Muscle of back (tissue), 3 donors: ENCODE measurements at regions not wholly inside any gene's neighbourhood (a gene's known extent, or its start where the extent isn't known, plus 50 kb on each side); places are given as distances from the start of the nearest gene placed in this dataset.

ENCODE experiments used
- DNase-seq, 3 donors: peaks; one replicate each; pipeline versions ENCODE4 v3.0.0 to v3.0.0-alpha.2; 2013

GRCh38 chr4:30783751-30784150 is 63.6 kb downstream of the PCDH7 start:
- DNase-seq = no peak

GRCh38 chr4:30789219-30789671 is 69.1 kb downstream of the PCDH7 start:
- DNase-seq = no peak

- DNase-seq = no peak
These were observed 70.0 kb downstream of the PCDH7 start for GRCh38 chr4:30790123-30790522.

GRCh38 chr4:30790998-30791397 is 70.8 kb downstream of the PCDH7 start:
- no peak for DNase-seq

GRCh38 chr4:30792601-30793000 is 72.4 kb downstream of the PCDH7 start:
- peak in 1 of 3 donors; percentile 29 for DNase-seq

DNA sequence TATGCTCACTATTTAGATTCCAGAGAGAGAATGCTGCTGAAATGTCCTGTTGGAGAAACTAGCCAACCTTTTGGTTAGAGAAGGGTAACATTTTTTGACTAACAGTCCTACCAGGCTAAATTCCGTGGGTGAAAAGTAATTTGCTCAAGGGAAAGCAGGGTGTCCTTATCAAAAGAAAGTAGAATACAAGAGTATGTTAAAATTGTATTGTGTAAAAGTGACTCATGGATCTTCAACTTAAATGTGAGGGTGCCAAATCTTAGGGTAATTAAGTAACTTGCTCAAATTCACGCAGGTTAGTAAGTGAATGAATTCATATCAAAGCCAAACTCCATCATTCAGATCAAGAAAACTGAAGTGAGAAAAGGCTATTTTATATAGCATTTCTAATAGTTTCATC is 81.7 kb downstream of the PCDH7 start:
- DNase-seq = no peak

DNA sequence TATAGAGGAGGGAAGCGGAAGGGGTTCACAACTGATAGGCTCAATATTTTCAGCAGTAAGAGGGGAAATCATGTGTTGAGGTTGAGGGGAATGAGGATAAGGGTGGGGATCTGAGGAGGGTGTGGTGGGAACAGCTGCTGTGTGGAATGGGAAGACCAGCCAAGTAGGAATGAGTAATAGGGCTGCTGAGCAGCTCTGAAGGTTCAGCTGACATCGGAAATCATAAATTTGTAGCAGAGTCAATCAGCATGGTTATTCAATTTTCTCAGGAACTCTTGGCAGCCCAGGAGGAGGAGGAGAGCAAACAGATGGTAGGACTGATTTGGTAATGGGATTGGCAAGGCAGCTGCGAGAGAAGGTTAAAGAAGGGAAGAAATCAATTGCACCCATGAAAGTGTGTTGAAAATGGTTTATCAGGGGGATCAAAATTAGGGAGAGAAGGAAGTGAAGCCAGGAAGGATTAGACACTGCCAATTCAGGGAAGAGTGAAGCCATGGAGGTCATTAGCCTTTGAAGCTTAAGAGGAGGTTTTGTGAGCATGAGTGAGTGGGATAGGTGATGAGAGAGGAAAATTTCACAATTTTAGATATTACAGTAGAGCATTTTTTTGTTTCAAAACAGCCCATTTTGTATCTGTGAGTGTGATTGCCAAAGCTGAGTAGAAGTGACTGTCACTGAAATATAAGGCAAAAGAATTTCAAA is 82.6 kb downstream of the PCDH7 start:
- peak; percentile 73 to 89 (median 80) for DNase-seq

- no peak for DNase-seq
These were observed 88.1 kb downstream of the PCDH7 start for GRCh38 chr4:30808276-30808675.

- DNase-seq = no peak
These were observed 91.1 kb downstream of the PCDH7 start for GRCh38 chr4:30811296-30811695.

DNA sequence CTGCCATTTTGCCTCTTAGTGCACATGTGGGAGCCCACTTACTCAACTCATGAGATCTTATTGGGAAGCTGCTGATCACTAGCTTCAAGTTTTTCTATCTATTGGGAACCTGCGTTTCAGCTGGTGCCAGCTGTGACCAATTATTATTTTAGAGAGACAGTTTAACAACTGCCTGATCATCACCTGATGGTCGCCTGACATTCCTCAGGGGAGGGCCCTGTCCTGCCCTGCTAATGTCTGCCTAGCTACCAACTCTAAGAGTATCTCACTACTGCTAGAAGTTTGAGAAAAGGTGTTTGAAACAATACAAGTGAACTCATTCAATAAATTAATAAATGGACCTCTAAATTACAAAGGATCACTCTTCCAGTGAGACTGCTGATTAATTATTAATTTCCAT is 95.5 kb downstream of the PCDH7 start:
- no peak for DNase-seq

DNA sequence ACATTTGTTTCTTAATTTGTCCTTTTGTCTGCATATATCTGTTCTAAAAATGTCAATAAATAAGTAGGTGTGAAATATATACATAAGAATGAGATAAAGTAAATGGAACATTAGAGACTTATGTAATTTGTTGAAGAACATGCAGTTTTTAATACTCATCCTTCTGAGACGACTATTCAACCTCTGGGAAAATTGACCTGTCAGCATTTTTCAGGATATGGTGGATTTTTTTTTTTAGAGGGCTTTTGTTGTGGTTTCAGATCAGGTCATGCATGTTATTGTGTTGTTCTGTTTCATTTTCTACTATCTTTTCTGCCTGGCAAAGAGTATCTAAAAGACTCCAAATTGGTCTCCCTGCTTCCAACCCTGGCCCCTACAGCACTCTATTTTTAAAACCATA is 97.3 kb downstream of the PCDH7 start:
- no peak for DNase-seq

- DNase-seq = no peak
These were observed 98.4 kb downstream of the PCDH7 start for GRCh38 chr4:30818541-30818940.

GRCh38 chr4:30821275-30821674 is 101.1 kb downstream of the PCDH7 start:
- no peak for DNase-seq

- no peak for DNase-seq
These were observed 101.9 kb downstream of the PCDH7 start for GRCh38 chr4:30821859-30822612.

DNA sequence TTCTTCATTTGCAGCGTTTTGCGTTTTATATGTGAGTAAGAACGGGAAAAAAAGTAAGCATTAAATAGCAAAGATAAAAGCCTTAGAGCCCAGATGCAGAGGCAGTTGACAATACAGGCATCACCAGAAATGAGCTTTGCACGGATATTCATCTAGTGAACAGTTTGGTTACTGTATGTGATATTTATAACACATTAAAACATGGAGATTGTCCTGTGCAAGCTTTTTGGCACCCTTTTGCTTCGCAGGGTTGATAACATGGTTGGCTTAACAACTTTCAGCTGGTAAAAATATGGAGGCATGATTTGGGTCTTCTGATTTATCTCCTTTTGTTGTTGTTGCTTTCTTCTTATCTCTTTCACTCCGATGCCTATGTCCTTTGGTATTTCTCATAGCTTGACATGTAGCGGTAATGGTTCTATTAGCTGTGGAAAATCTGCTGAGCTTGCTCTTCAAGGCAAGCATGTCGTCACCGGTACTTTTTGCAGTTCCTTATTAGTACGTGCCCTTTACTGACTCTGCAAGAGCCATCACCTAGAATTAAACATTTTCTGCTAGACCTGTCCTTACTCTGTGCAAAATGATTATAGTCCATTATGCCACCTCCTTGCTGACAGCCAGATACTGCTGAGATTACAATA is 102.9 kb downstream of the PCDH7 start:
- DNase-seq = no peak

GRCh38 chr4:30825008-30825770 is 105.0 kb downstream of the PCDH7 start:
- no peak for DNase-seq

DNA sequence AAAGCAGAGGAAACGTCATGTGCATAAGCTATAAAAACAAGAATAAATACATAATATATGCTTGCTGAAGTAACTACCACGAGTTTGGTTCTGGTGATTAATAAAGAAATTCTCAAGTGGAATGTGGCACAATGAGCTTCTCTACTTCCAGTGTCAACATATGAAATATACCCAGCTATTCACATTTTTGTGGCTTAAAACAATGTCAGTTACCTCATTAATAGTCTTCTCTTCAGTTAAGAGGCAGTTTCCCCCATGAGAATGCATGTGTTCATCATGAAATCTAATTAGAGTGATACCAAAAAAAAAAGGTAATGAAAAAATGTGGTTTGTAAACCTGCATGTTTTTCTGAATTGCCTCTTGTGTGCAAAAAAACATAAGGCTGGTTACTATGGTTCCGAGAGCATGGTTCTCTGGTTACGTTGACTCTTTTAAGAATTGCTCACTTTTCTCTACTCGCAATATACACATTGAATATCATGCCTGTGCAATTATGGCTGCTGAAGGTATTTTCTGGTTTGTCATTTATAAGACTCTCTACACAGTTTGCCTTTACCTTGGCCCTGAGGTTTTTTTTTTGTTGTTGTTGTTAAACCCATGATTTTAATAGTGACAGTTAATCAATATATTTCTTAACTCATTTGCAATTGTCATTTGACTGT is 108.2 kb downstream of the PCDH7 start:
- peak in 1 of 3 donors; percentile 38 for DNase-seq

DNA sequence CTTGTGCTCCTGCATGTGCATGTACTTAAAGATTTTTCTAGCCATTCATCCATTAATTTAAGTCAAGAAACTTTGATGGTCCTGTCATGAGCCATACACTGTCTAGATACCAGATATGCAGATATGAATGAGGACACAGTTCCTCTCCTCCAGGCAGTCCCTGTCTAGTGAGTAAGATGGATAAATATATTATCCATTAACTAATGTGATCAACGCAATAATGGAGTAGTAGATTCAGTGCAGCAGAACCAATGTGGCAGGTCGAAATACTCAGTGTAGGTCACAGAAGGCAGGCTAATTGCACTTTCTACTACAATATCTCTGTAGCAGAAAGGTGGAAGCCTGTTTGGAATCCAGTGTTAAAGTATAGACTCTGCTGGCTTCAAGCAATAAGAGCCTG is 112.5 kb downstream of the PCDH7 start:
- DNase-seq = no peak

DNA sequence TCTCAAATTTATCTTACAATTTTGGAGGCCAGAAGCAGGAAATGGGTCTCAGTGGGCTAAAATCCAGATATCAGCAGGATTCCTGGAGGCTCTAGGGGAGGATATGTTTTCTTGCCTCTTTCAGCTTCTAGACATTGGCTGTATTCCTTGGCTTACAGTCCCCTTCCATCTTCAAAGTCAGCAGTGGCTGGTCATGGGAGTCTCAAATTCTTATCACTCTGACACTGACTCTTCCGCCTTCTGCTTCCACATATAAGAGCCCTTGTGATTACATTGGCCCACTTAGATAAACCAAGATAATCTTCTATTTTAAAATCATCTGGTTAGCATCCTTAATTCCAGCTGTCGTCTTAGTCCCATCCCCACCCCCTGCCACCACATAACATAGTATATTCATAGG is 113.0 kb downstream of the PCDH7 start:
- DNase-seq = peak in 1 of 3 donors; percentile 19

DNA sequence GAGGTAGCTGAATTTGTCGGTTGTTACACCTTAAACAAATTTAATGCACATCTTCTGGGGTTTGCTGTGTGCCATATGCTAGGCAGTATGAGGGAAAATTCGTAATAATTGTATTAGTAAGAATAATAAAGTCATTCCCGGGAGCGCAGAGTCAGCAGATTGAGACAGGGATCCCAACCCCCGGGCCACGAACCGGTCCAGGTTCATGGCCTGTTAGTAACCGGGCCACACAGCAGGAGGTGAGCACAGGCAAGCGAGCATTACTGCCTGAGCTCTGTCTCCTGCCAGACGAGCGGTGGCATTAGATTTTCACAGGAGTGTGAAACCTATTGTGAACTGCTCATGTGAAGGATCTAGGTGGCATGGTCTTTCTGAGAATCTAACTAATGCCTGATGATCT is 114.9 kb downstream of the PCDH7 start:
- DNase-seq = no peak

DNA sequence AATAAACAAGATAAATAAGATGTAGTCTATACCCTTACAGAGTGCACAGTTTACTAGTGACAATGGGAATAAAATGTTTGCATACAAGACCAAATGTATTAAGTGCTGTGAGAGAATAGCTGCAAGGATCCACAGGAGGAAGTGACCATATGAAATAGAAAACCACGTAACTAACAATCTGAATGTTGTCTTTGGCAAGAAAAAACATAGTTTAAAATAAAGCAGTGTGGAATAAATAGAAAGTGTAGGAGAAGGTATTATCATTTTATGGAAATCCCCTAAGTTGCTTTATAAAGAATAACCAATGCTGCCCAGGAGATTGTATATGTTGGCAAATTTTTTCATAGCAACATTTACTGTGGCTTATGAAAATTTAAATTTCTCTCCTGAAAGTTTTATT is 116.1 kb downstream of the PCDH7 start:
- no peak for DNase-seq

GRCh38 chr4:30837131-30837539 is 117.0 kb downstream of the PCDH7 start:
- peak in 1 of 3 donors; percentile 26 for DNase-seq
